M059J (cell line): ENCODE measurements at regions not wholly inside any gene's neighbourhood (a gene's known extent, or its start where the extent isn't known, plus 50 kb on each side); places are given as distances from the start of the nearest gene placed in this dataset.
A peak's percentile ranks its signal among the peaks of the same experiment; 100 is the strongest.
"Not testable (repeated sequence)": the region's sequence is repeated elsewhere in the genome, so short reads cannot be mapped to it uniquely, and the experiment has no call there.

Source experiments
- DNase-seq: peaks from one replicate; pipeline ENCODE4 v3.0.0-alpha.2; 2012; ENCODE audit warnings: low read depth

GRCh38 chr6:134560019-134560418 is 242.1 kb upstream of the SGK1 start:
- DNase-seq = no peak

DNA sequence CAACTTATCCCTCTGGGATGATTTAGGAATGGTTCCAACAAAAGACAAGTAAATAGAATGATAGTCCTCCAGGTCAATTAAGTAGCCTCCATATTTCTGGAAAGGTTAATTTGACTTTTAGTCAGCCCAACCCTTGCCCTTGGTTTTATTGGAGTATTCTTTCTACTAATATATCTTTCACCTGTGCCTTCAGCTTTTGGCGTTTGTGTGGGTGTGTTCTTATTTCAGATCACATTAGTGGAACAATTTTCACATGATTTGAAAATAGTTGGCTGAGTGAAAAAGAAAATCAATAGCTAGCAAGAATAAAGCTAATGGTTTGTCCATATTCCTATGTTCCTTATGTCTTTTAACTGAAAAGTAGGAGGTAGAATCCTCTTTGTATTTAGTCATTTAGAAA is 239.6 kb upstream of the SGK1 start:
- no peak for DNase-seq

DNA sequence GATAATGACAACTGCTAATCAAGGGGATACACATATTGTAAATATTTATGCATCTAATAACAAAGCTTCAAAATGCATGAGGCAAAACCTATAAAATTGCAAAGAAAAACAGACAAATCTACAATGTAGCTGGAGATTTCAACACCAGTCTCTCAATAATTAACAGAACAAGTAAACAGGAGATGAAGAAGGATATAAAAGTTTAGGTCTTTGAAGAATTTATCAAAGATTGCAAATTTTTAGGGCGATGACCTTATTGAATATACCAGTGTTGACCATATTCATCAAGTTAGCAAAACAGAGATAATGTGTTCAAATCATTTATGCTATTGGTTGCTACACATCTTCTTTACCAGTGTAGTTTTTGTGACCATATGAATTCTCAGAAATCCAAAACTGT is 237.8 kb upstream of the SGK1 start:
- DNase-seq = no peak

- DNase-seq = no peak
Measured at GRCh38 chr6:134553936-134554335, 236.0 kb upstream of the SGK1 start.

- peak; percentile 89 for DNase-seq
Measured at GRCh38 chr6:134551245-134551960, 233.5 kb upstream of the SGK1 start.

- peak; percentile 81 for DNase-seq
Measured at GRCh38 chr6:134550604-134551003, 232.7 kb upstream of the SGK1 start.

DNA sequence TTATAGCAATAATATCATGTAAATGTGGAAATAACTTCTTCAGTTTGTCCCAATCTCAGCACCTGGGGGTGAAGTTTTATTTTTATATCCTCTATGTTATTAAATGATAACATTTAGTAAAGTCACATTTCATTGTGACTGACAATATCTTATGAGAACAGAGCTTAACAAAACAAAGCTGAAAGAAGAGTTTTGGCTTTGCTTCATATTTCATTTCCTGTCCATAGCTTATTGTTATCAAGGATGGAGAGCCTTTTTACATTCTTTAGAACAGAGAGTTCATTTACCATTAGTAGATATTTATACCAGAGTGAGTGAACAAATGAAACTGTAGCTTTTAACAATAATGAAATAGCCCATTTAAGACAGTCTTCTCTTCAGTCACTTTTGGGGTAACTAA is 231.9 kb upstream of the SGK1 start:
- no peak for DNase-seq

GRCh38 chr6:134546962-134547645 is 229.2 kb upstream of the SGK1 start:
- no peak for DNase-seq

DNA sequence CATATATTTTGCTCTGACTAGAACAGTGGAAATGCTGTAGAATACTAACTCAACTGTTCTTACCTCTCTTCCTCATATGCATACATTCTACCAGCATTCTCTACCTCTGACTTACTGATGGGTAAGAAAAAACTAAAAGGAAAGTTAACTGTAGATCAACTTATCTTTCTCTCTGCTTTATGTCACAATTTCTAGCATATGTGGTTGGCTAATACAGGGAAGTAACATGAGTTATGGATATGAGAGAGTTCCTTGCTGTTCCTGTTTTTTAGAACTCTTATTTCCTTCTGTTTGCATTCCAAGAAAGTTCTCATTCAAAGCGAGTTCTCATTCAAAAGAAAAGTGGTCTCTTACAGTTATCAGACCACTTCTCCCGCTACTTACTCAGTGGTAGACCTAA is 226.8 kb upstream of the SGK1 start:
- DNase-seq = no peak

GRCh38 chr6:134543128-134543527 is 225.2 kb upstream of the SGK1 start:
- DNase-seq = no peak

- DNase-seq = no peak
Measured at GRCh38 chr6:134541001-134541400, 223.1 kb upstream of the SGK1 start.

DNA sequence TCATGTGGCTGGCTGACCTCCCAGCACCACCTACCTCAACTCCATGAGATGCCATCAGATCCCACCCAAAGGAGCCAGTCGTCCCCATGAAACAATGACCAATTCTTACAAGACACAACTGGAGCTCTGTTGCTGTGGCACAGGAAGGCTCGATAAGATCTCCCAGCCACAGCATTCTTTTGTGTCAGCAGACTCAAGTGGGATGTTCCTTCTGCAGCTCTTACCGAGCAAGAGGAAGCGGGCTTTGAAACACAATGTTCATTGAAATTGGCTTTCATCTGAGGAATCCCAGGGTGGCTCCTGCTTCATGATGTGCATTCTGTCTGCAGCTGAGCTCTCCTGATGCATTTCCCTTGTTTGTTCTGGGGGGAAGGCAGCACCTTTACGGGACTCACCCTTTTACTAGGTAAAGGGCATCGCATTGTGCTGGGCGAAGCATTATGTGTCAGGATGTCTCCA is 222.0 kb upstream of the SGK1 start:
- DNase-seq = peak; percentile 47

GRCh38 chr6:134537765-134538164 is 219.9 kb upstream of the SGK1 start:
- not testable (repeated sequence) for DNase-seq

- DNase-seq = peak; percentile 100
Measured at GRCh38 chr6:134537146-134537555, 219.2 kb upstream of the SGK1 start.

DNA sequence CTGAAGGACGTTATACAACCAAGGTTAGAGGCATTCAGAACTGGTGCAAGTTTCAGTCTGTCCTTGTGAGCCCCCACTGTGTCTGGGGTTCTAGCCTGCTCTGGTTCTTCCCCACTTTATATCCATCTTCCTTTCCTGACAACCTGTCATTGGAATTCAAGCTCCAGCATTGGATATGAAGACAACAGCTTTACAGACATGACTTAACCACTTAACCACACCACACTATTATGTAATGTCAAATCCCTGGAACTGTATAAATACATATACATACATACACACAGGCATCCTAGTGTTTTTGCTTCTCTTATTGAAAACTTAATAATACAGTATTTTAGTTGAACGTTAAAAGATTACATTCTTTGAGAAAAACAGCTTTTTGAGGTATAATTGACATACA is 217.9 kb upstream of the SGK1 start:
- DNase-seq = peak; percentile 12

GRCh38 chr6:134534708-134535149 is 216.8 kb upstream of the SGK1 start:
- peak; percentile 53 for DNase-seq

DNA sequence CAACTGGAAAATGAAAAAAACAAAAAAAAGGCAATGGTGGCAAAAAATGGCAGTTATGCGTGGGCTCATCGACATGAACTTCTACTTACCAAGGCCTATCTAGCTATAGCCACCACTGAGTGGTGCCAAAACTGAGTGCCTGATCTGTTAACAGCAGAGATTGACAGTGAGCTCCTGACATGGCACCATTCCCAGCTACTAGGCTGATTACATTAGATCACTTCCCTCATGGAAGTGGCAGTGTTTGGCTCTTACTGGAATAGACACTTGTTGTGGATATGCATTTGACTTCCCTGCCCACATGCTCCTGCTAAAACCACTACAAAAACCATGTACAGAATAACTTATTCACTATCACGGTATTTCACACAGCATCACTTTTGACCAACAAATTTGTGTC is 216.1 kb upstream of the SGK1 start:
- DNase-seq = no peak

DNA sequence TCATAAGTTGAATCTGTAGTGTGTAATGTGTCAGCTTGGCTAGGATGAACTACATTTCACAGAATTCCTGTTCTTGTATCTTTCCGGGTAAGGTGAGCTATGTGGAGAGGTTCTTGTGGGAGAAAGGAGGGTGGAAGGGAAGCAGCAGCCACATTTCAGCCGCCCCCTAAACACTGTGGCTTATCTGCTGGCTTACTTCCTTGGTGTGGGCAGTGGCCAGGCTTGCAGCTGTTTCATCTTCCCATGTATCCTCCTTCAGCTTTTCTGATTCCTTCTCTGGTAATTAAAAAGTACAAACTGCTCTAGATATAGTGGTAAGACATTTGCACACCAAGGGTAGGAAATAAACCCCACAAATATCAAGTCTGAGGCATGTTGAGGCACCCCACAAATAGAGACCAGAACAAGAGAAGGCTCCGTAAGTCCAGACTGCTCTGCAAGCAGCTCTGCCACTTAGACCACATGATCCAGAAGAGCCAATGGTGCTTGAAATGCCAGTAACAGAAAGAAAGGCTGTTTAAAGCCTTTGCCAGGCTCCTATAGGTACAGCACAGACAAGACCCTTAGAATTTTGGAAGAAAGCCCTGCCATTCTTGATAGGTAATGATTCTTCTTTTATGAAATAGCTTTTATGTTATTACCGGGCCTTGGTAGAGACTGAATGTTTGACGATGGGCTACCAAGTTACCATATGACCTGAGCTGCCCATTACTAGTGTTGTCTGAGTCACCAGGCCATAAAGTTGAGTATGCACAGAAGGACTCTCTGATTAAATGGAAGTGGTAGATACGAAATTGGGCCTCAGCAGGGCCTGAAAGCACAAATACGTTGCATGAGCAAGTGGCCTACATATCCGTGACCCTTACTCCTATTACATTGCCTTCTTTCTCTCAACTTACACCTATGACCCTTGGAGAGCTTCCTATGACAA is 215.0 kb upstream of the SGK1 start:
- DNase-seq = no peak

DNA sequence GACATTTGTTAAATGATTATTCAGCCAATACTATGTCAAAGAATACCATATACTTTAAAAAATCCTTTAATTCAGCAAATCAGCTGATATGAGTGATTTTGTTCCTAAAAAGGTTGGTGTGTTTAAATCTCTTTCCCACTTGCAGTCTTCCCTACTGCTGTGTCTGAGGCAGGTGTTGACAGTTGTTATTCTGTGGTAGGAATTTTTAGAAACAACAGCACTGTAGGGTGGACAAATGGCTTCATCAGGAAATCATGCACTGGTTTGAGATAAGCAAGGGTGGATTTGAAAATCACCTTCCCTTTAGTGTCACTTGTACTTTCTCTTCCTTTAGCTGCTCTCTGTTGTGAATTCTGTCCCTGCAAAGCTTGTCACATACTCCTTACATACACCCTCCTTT is 213.7 kb upstream of the SGK1 start:
- no peak for DNase-seq

DNA sequence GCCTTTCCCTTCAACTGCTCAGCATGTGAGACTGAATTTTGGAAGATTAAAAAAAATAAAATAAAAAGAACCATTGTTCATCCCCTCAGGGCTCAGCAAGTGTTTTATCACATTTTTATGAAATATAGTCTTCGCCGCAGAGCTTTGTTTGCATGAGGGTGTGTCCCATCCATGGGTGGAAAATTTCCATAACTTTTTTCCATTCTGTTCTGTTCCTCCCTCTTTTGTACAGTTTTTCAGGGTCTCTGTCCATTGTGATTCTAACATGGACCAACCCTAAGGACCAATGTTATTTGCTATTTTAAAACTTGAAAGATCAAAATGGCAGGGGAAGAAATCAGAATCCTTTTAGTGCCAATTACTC is 213.3 kb upstream of the SGK1 start:
- no peak for DNase-seq

DNA sequence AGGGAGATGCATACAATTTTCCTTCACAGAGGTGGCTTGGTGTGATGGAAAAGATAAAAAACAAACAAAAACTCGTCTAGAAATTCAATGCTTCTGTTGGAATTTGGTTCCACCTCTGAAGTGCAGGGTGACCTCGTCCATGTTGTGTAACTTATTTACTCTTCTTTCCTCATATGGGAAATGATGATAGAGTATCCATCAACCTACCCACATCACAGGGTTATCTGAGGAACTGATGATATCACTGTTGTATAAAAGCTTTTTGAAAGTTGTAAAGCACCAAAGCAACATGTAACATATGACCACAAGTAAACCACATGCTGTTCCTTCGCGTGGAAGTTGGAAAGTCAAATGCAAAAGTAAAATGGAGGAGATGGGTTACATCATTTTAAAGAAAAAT is 212.0 kb upstream of the SGK1 start:
- peak; percentile 62 for DNase-seq

DNA sequence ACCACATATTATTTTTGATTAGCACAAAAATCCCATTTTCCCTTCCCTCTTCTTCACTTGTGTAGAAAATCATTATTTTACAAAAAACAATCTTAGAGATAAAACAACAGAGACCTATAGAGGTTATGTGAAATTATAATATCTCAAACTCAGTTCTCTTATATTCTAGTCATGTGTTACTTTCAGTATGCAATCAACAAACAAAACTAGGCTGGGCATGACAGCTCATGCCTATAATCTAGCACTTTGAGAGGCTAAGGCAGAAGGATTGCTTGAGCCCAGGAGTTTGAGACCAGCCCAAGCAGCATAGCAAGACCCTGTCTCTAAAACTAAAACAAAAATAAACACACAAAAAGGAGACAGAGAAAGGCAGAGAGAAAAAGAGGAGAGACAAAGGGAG is 211.4 kb upstream of the SGK1 start:
- no peak for DNase-seq
